ENCODE measurements at regions not wholly inside any gene's neighbourhood (a gene's known extent, or its start where the extent isn't known, plus 50 kb on each side); places are given as distances from the start of the nearest gene placed in this dataset.

- Histone ChIP-seq H3K4me3 (no peak overlapping the region), H3K27me3 (peaks cover 0 to 8% (median 0%) of the 10 kb centered on the region in 4 donors), H3K9me3 (no peaks in the 10 kb centered on the region), H3K4me1 (no peaks in the 10 kb centered on the region), H3K27ac (no peak overlapping the region), H3K36me3 (no peaks in the 10 kb centered on the region)
- intact Hi-C loops (cut with DNase I): no loop called here
- no peak for DNase-seq
- ATAC-seq: no peak
- 68 to 74% methylated on average over 3 of the region's 3 CpGs for WGBS, 2 donors
- TF ChIP-seq, protein P1, sequence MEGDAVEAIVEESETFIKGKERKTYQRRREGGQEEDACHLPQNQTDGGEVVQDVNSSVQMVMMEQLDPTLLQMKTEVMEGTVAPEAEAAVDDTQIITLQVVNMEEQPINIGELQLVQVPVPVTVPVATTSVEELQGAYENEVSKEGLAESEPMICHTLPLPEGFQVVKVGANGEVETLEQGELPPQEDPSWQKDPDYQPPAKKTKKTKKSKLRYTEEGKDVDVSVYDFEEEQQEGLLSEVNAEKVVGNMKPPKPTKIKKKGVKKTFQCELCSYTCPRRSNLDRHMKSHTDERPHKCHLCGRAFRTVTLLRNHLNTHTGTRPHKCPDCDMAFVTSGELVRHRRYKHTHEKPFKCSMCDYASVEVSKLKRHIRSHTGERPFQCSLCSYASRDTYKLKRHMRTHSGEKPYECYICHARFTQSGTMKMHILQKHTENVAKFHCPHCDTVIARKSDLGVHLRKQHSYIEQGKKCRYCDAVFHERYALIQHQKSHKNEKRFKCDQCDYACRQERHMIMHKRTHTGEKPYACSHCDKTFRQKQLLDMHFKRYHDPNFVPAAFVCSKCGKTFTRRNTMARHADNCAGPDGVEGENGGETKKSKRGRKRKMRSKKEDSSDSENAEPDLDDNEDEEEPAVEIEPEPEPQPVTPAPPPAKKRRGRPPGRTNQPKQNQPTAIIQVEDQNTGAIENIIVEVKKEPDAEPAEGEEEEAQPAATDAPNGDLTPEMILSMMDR (IDR thresholded peaks at IDR 0.05): no peak
- FAIRE-seq: no peak
These were observed 51.1 kb upstream of the RPH3A start for GRCh38 chr12:112740387-112740934.

DNA sequence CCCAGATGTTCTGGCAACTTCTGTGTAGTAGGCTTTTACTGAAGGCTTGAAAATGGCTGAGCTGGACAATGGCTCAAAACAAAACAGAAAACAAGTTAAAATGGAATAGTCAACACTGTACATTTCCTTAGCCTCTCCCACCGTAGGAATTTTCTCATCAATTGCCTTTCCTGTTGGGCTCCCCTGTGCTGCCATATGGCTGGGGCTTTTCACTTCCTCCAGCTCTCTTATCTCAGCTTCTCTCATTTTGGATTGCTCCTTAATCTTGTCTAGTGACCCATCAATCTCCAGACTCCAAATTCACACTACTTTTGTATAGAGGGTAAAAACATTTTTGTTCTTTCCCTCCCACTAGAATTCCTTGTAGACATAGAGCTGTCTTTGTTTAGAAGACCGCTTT, 50.4 kb upstream of the RPH3A start:
- no peak for ATAC-seq
- intact Hi-C loops (cut with DNase I): no loop called here
- H3K9me3 ChIP-seq: no peaks in the 10 kb centered on the region
- WGBS, 2 donors: 34 to 47% methylated on average over 2 of the region's 2 CpGs
- peaks cover 0 to 7% (median 0%) of the 10 kb centered on the region in 4 donors for H3K27me3 ChIP-seq
- FAIRE-seq: no peak
- TF ChIP-seq, protein P1 (IDR thresholded peaks at IDR 0.05): no peak
- H3K4me3 ChIP-seq: no peak overlapping the region
- no peak for DNase-seq
- no peaks in the 10 kb centered on the region for H3K4me1 ChIP-seq
- no peak overlapping the region for H3K27ac ChIP-seq
- H3K36me3 ChIP-seq: no peaks in the 10 kb centered on the region

Small RNA genes lying in the stretch of these regions (microRNA-seq; reads per million reads assigned to microRNA genes)
- 0 reads per million in 2 donors for gene MIR1302-1
